Fibroblast of gingiva (primary cell): ENCODE measurements at regions not wholly inside any gene's neighbourhood (a gene's known extent, or its start where the extent isn't known, plus 50 kb on each side); places are given as distances from the start of the nearest gene placed in this dataset.
A peak's percentile ranks its signal among the peaks of the same experiment; 100 is the strongest.
"Not testable (repeated sequence)": the region's sequence is repeated elsewhere in the genome, so short reads cannot be mapped to it uniquely, and the experiment has no call there.

Experiments used
- DNase-seq: peaks from one replicate; pipeline ENCODE4 v3.0.0-alpha.2; 2011; ENCODE audit warnings: low read depth

DNA sequence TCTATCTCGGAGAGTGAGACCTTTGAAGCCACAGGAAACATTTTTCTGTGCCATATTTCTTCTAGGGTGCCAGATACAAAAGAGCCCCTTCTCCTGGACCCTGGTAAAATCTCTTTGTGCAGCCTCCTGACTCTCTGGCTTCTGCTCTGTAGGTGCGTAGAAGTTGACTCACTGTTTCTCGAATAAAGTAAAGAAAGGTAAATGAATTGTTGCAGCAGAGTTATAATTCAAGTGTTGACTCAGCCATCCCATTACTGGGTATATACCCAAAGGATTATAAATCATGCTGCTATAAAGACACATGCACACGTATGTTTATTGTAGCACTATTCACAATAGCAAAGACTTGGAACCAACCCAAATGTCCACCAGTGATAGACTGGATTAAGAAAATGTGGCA lies 371.0 kb downstream of the OSTF1 start:
- not testable (repeated sequence) for DNase-seq

DNA sequence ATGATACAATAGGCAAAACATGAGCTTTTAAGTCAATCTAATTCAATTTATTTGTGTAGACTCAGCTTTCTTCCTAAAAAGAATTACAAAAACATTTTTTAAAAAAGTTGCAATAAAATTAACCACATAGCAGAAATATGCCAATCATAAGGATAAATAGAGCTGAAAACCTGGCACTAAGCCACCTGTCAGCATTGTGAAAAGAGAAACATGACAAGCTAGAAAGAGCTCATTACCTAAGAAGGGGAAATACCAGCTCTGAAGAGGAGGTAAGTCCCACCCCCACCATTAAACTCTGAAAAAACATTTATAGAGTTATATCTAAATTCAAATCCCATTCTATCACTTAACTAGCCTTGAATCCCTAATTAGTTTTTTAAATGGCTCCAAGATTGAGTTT lies 372.9 kb downstream of the OSTF1 start:
- no peak for DNase-seq

DNA sequence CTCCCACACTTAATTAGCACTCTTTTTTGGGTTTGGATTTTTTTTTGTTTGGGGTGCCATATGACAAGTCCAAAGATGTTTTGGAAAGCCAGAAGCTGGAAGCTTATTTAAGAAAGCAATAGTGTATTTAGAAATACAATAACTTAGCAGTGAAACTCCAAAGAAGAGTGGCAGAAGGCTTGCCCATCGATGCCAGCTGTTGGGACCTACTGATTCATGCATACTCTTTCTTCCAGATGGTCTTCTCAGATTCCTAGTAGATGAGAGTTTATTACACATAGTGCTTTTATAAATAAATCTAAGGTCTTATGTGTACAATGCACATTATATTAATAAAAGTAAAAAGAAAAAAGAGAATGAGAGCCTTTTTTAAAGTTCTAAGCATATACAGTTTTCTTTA lies 374.6 kb downstream of the OSTF1 start:
- DNase-seq: peak; percentile 32

DNA sequence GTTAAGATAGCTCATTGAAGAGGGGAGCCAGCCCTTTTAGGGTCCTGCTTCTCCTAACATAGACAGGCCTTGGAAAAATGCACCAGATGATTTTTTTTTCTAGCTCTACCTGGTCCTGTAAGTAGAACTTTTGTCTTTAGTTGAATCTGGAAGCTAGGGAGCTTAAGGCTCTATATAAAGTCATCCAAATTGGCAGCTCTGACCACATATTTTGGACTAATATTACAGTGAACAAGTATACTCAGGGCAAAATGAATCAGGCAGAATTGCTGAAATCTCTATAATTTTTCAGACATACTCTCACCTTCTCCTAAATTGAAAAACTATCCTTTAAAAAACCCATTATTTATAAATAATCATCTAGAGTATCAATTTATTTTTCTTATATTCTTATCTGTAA lies 375.6 kb downstream of the OSTF1 start:
- DNase-seq: no peak

DNA sequence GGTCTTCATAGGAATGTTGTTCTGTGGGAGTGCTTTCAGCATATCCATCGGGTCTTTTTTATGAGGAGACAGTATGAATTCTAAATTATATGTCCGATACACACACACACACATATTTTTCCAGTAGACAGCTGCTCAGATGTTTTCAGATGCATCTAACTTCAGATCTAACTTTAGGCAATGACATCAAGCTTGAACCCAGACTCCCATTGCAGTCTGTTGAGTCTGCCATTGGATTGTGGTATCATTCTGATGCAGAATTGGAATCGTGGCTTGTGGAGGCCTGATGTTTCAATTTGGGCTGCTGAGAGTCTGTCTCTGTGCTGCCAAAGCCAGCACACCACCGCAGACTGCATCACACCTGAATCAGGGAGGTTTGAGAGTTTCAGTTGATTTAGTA lies 376.4 kb downstream of the OSTF1 start:
- DNase-seq: no peak

DNA sequence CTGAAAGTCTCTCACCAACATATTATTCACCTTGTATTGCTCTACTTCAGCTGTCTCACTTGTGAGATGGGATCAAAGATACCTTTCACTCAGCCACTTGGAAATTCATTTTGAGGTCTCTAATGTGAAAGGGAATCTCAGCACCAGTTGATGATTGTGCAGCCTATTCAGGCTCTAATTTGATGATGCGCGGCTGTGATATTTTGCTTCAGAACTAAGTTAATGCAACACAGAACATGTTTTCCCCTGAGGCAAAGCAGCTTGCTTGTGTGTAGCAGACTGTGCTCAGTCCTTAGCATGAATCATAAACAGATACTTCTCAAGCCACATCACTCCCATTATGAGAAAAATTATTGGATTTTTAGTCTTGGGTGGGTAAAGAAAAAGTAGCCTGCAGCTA lies 378.8 kb downstream of the OSTF1 start:
- DNase-seq: peak; percentile 36

DNA sequence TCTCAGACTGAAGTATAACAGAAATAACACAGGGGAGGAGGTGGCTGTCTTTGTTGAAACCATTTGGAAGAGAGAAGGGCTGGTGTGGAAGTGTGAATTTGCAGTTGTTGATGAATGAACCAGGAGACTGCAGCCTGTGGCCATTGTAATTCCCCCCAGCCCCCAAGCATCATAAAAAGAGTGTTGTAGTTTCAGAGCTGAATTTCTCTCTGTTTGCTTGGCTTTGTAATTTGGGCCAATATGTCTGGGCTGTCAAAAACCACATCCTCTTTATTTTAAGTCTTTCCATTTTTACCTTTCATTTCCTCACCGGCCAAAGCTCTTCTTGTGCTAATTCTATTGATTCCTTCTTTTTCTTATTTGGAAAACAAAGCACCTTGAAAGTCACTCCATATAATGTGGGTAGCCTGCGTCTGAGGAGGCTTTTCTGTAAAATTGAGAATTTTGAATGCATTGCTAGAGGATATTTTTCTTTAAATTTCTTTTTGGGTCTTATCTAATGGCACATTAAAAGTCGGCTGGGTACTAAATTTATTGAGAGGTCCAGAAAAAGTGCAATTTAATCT lies 383.3 kb downstream of the OSTF1 start:
- no peak for DNase-seq

DNA sequence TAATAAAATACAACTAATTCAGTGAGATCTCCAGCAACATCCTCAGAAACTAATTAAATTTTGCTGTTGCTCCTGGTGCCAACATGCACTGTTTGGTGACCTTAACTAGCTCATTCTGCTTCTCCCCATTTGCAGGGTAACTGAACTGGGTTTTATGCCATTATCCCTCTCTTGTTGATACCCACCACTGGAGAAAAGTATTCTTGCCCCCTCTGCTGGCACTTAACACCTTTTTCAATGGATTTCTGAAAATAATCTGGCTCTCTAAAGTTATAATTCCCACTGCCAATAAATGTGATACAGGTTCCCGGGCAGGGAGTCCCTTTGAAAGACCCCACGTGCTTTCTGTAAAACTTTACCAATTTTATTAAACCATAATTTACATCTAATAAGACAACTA lies 394.3 kb downstream of the OSTF1 start:
- DNase-seq: no peak

DNA sequence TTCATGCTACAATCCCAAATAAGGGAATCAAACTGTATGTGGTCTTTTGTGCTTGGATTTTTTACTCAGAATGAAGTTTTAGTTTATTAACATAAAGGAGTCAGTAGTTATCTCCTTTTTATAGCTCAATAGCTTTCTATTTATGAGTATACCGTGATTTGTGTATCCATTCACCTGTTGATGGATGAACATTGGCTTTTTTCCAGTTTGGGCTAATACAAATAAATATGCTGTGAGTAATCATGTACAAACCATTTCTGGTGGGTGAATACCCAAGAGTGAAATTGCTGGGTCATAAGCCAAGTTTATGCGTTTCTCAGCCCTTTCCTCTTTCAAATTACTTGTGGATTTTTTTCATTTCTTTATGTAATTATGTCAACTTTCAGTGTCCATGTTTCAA lies 395.3 kb downstream of the OSTF1 start:
- no peak for DNase-seq

DNA sequence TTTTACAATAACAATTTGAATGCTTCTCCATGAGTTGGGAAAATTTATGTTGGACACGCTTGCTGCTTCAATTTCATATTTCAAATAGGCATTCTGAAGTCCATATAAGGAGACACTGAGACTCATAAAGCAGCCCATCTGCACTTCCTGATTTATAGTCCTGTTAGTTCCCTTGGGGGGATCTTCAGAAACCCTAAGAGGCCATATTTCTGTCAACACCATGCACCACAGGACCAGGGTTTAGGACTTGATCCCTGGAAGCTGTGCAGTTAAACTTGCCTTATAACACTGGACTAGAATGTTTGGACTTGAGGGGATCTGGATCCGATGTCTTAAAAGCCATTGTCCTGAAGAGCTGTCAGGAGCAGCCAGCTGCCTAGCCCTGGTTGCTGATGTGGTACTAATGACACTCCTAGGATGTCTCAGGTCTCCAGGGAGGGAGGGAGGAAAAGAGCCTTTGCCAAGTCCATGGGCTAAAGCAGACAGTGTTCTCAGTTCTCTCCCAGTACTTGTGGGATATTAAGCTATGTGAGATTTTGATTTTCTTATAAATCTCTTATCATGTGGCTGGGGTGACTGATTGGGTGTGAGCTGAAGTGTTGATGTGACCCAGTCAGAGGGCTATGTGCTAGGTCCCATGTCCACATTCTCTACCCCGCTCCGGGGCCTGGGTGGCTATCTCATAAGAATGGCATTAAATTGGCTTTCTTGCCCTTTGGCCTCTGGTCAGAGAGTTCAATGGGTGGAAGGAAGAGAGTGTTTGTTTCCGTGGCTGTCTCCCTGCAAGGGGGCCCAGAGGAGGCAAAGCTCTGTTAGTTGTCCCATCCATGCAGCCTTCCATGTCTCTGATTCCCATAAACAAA lies 399.8 kb downstream of the OSTF1 start:
- no peak for DNase-seq

DNA sequence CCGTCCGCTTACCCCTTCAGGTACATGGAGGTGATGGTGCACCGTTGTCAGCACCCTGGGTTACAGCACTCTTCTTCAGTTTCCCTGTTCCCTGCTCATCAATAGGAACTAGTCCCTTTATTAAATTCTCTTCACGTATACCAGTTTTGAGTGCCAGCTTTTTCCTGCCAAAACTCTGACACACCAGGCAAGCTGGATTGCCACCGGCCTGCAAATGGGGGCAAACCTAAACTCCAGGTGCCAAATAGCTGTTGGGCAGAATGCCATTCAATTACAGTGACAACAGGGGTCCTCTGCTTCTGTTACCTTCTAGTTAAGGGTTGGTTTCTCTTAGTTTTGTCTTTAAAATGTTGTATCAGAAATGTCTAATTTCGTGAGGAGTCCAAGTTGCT lies 400.4 kb downstream of the OSTF1 start:
- DNase-seq: no peak

DNA sequence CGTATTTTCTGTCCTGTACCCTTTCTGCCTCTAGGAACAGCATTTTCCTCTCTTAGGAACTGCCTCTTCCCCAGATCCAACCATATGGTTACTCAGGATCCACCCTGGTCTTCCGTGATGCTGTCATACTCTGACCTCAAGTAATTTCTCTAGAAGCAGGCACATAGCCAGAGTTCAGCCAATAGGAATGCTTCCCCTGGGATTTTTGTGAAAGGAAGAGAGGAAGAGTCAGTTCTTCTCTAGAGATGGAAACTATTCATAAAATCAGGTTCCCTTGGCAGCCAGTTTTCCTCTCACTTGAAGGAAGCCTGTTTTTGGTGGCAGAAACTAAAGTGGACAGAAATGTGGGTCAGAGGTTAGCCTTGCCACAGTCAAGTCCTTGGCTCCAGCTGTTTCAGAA lies 400.1 kb upstream of the PCSK5 start:
- peak; percentile 9 for DNase-seq

DNA sequence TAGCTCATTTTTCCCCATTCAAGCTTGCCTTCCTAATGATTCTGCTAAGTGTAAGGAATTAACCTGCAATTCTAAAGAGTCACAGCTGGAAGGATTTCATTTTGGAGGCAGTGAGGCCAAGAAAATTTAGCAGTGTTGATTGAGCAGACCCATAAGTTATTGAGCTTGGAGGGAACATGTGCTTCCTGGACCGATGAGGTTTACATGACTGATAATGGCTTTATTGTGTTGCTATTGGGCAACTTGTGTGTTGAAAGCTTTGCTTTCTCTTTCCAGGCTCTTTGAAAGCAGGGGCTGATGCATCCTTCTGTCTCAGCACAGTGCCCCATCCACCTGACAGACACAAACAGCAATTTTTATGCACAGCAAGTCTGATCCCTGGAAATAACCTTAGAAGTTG lies 398.9 kb upstream of the PCSK5 start:
- DNase-seq: no peak

DNA sequence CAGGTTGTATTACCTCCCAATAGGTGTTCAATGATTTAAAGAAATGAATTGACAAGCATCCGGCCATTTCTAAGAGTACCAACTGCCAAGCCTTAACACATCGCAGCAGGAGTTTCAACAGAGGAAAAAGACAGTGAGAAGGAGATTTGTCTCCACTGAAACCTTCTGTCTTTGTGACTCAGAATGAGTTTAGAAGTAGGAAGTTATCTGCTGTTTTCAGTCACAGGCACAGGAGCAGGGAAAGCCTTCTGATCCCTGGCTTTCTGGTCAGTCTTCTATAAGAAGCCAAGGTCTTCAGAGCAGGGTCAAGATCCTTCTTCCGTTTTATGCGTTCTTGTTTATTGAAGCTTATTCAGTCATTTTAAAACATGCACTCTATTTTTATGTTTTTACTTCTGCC lies 390.7 kb upstream of the PCSK5 start:
- no peak for DNase-seq

DNA sequence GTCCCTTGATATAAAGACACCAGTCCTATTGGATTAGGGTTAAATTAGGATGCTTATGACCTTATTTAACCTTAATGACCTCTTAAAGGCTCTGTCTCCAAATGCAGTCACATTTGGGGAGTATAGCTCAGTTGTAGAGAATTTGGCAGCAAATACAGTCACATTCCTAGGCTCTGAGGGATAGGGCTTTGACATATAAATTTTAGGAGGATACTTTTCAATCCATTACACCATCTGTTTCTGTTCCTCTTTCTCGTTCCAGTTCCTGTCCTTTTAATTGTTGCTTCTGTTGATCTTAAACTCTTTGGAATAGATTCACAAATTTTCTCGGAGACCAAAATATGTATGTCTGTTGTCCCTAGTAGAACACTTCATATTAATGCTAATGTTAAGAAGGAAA lies 390.0 kb upstream of the PCSK5 start:
- no peak for DNase-seq

DNA sequence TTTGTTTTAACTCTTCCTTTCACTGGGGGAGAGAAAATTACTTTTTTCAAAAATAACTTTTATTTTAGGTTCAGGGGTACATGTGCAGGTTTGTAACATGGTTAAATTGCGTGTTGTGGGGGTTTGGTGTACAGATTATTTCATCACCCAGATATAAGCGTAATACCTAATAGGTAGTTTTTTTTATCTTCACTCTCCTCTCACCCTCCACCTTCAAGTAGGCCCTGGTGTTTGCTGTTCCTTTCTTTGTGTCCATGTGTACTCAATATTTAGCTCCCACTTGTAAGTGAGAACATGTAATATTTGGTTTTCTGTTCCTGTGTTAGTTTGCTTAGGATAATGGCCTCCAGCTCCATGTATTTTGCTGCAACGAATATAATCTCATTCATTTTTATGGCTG lies 389.5 kb upstream of the PCSK5 start:
- not testable (repeated sequence) for DNase-seq

DNA sequence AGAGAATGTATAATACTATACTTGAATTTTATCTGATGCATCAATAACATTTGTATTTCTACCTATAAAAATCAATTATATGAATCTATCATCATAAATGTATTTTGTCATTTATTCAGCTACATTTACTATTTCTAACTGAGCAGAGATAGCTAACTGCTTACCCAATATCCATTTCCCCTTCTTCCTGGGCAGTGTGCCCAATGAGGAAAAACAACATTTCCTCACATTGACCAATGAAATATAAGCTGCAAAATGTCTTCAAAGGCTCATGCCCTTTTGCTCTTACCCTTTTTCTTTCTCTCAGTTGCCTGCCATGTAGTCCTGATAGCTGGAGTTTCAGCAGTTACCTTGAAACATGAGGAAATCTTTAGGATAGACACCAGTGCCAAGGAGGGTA lies 385.8 kb upstream of the PCSK5 start:
- peak; percentile 14 for DNase-seq

DNA sequence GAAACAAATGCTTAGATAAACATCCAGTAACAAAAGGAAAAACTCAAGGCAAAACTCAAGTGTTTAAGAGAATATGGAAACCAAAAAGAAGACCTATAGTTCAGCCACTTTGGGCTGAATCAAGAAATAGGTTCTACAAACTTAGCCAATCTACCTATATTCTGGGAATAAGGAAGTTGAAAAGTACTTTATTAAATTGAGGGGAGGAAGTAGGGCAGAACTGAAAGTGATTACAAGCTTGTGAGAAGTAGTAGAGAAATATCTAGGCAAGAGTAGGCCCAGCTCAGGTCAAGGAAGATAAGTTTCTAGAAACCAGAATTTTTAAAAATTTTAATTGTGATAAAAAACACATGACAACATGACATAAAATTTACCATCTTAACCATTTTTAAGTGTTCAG lies 384.8 kb upstream of the PCSK5 start:
- no peak for DNase-seq

DNA sequence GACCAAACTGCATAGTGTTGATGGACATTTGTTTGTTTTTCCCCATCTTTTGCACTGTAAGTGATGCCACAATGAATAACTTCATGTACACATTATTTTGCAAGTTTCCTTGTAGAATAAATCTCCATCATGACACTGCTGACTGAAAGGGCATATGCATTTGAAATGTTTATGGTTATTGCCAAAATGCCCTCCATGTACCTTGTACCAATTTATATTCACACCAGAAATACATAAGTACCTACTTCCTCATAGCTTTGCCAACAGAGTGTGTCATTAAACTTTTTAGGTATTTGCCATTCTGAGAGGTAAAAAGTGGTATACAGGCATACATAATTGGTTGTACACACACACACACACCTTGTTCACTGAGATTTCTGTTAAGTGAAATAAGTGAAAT lies 361.0 kb upstream of the PCSK5 start:
- DNase-seq: no peak

DNA sequence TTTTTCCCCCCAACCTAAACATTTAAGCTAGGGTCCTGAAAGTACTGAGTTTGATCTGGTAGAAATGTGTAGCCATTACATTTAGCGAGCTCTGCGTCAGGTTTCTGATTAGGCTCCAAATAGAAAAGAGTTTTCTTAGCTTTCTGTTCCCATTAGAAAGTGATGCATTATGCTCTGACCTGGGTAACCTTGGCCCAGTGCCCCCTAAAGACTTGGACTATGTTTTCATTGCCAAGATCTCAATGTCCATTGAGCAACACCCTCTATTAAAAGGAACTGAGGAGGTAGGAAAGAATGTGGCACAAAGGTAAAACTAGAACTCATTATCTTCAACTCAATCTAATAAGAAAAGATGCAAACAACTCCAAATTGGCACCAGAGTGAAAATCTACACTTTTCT lies 358.9 kb upstream of the PCSK5 start:
- DNase-seq: no peak

DNA sequence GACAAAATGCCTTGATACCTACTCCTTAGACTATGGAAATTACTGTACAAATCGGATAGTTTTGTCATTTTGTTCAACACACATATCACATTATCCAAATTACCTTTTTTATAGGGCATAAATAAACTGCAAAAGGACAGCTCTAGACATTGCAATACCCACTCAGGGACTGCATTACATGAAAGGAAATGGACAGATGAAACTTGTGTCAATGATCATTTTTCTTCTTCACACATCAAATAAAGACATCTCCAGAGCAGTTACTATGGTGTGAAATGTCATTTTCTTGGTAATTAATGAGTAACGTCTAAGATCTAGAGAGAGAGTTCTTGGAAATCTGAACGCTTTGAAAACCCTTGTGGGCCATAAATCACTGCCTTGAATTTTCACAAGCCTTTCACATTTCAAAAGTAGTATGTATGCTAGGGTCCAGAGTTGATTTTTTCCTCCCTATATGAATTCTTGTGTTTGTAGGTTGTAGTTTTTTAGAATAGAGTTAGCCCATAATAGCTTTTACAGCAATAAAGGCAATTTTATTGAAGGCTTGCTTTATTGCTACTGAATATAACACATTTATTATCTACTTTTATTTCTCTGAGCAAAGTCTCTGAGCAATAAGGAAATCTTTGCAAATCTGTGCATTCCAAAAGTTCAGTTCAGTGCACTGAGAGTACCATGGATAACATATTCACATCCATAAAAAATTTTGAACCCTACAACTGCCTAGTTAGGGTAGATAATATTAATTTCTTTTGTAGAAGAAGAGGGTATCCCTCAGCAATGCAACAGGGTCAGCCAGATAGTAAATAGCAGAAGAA lies 358.0 kb upstream of the PCSK5 start:
- no peak for DNase-seq

DNA sequence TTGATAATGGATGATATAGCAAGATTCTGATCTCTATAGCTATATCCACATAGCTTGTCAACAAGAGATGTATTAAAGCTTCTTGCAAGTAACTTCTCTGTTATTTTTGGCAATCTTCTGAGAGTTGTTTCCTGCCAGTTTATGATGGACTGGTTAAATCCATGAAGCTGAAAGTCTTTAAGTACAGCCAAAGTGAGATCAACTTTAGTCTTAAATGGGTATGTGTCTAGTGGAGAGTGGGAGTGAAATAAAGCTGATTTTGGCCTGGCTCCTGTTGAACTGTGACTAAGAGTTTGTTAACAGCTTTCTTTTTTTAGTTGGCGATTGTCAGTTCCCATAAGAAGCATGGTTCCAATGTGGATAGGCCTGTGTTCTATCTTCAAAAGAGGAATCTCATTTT lies 350.9 kb upstream of the PCSK5 start:
- no peak for DNase-seq

DNA sequence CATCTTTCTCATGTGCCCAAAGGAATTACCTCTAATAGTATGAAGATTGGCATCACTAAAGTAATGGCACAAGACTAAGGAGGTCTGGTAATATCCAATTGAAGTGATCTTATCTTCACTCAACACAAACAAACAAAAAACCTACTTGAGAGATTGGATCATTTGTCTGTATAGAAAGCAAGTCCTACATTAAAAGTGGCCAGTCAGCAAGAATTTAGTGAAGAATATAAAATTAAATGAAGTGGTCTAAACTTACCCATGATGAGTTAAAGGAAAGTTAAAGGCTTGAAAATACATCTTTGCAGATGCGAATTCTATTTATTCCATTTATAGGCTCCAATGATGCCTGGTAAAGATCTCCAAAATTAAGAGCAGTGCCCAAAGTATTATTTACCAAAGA lies 350.3 kb upstream of the PCSK5 start:
- DNase-seq: no peak
